ENCODE measurements at regions not wholly inside any gene's neighbourhood (a gene's known extent, or its start where the extent isn't known, plus 50 kb on each side); places are given as distances from the start of the nearest gene placed in this dataset.

DNA sequence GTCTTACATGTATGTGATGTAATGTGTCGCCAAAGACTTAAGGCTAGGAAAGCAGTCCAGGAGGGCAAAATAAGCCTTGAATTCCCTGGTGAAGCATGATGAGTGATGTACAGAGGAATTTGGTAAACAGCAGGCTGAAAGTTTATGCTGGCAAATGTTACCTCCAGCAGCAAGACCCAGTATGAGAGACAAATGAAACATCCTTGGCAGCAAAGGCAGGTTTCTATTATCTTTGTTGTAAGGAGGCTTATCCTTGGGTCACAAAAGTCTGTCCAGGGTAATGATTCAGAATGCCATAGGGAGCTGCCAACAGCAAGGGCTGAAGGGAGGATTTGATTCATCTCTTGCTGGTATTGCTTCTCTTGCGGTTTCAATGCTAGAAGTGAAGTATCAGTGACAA lies 75.9 kb upstream of the HTR4 start:
- ATAC-seq (ENCODE audit: insufficient read depth, low read depth), result no peak
- H3K9me3 ChIP-seq (ENCODE audit: insufficient read depth, low read length, severe bottlenecking), result no peaks in the 10 kb centered on the region
- H3K4me3 ChIP-seq (ENCODE audit: low read depth in 1 of 2, low read length in 2 of 2), result no peak overlapping the region
- H3K36me3 ChIP-seq (ENCODE audit: insufficient read depth, low read length), result no peaks in the 10 kb centered on the region
- H3K27ac ChIP-seq (ENCODE audit: low read length), result no peak overlapping the region
- no peaks in the 10 kb centered on the region for H3K79me2 ChIP-seq (ENCODE audit: insufficient read depth, low read length)
- DNase-seq, result no peak
- H3K4me2 ChIP-seq (ENCODE audit: insufficient read depth, low read length), result no peak overlapping the region
- peaks cover 5% of the 10 kb centered on the region for H3K27me3 ChIP-seq (ENCODE audit: insufficient read depth, low read length, poor library complexity)
- H2AFZ ChIP-seq (ENCODE audit: low read depth, low read length), result no peak overlapping the region
- H3K9ac ChIP-seq (ENCODE audit: low read depth, low read length), result no peak overlapping the region
- H3K4me1 ChIP-seq (ENCODE audit: insufficient read depth, low read length), result no peaks in the 10 kb centered on the region
- no peaks in the 10 kb centered on the region for H4K20me1 ChIP-seq (ENCODE audit: insufficient read depth, low read length)
- no peak for TF ChIP-seq EZH2 (IDR thresholded peaks at IDR 0.05; ENCODE audit: borderline replicate concordance, low read depth, low read length, severe bottlenecking)
- TF ChIP-seq, protein P1, sequence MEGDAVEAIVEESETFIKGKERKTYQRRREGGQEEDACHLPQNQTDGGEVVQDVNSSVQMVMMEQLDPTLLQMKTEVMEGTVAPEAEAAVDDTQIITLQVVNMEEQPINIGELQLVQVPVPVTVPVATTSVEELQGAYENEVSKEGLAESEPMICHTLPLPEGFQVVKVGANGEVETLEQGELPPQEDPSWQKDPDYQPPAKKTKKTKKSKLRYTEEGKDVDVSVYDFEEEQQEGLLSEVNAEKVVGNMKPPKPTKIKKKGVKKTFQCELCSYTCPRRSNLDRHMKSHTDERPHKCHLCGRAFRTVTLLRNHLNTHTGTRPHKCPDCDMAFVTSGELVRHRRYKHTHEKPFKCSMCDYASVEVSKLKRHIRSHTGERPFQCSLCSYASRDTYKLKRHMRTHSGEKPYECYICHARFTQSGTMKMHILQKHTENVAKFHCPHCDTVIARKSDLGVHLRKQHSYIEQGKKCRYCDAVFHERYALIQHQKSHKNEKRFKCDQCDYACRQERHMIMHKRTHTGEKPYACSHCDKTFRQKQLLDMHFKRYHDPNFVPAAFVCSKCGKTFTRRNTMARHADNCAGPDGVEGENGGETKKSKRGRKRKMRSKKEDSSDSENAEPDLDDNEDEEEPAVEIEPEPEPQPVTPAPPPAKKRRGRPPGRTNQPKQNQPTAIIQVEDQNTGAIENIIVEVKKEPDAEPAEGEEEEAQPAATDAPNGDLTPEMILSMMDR (IDR thresholded peaks at IDR 0.05; ENCODE audit: borderline replicate concordance, extremely low read depth, low read length, poor library complexity, severe bottlenecking), result no peak

DNA sequence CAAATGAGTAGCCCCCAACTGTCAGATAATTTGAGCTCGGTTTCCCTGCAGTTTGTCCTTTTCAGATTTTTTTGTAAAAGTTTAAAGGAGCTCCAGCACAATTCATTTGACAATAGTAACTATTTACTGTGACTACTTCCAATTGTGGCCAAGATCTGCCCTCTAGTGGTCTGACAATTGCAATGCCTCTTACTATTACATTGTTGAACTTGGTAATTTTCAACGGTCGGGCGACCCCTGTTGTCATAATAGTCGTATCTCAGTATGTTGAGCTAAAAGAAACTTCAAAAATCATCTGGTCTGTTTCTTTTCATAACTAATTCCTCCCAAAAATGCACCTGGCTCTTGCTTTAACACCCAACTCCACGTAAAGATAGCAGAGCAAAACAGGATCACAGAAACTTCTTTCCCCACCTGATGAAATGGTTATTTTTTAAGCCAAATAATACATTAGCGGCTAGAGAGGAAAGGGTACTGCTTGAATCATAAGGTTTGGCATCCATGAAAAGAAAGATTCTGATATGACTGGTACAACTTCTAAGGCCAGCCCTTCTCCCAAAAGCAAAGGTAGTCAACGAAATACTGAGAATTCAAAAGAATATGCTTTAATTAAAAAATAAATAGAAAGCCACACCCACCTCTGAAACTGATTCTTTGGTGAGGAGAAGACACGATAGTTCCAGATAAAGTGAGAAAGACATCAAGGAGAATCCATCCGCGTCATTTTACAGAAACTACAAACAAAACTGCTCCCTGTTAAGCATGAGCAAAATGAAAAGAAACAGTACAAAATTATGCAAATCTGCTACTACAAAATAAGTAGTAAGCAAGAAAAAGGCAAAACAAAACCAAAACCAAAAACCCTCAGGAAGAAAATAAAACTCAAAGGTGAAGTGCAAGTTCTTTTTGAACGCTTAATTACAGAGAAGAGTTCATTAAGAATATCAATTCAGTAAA lies 76.9 kb upstream of the HTR4 start:
- Histone ChIP-seq H3K27ac (ENCODE audit: low read length) (no peak overlapping the region), H3K9me3 (ENCODE audit: insufficient read depth, low read length, severe bottlenecking) (no peaks in the 10 kb centered on the region), H4K20me1 (ENCODE audit: insufficient read depth, low read length) (no peaks in the 10 kb centered on the region), H3K4me1 (ENCODE audit: insufficient read depth, low read length) (no peaks in the 10 kb centered on the region), H3K4me3 (ENCODE audit: low read depth in 1 of 2, low read length in 2 of 2) (no peak overlapping the region), H2AFZ (ENCODE audit: low read depth, low read length) (no peak overlapping the region), H3K27me3 (ENCODE audit: insufficient read depth, low read length, poor library complexity) (peaks cover 5% of the 10 kb centered on the region), H3K9ac (ENCODE audit: low read depth, low read length) (no peak overlapping the region), H3K4me2 (ENCODE audit: insufficient read depth, low read length) (no peak overlapping the region), H3K79me2 (ENCODE audit: insufficient read depth, low read length) (no peaks in the 10 kb centered on the region), H3K36me3 (ENCODE audit: insufficient read depth, low read length) (no peaks in the 10 kb centered on the region)
- ATAC-seq (ENCODE audit: insufficient read depth, low read depth) (peak; percentile 94), DNase-seq (peak; percentile 67)
- TF ChIP-seq EZH2 (IDR thresholded peaks at IDR 0.05; ENCODE audit: borderline replicate concordance, low read depth, low read length, severe bottlenecking), result no peak
- TF ChIP-seq, protein P1 (IDR thresholded peaks at IDR 0.05; ENCODE audit: borderline replicate concordance, extremely low read depth, low read length, poor library complexity, severe bottlenecking), result peak; percentile 87

- H3K4me1 ChIP-seq (ENCODE audit: insufficient read depth, low read length), result no peaks in the 10 kb centered on the region
- H3K79me2 ChIP-seq (ENCODE audit: insufficient read depth, low read length), result no peaks in the 10 kb centered on the region
- no peak overlapping the region for H3K9ac ChIP-seq (ENCODE audit: low read depth, low read length)
- H3K4me2 ChIP-seq (ENCODE audit: insufficient read depth, low read length), result no peak overlapping the region
- ATAC-seq (ENCODE audit: insufficient read depth, low read depth) (no peak), DNase-seq (no peak)
- TF ChIP-seq, protein P1 (IDR thresholded peaks at IDR 0.05; ENCODE audit: borderline replicate concordance, extremely low read depth, low read length, poor library complexity, severe bottlenecking), result no peak
- TF ChIP-seq EZH2 (IDR thresholded peaks at IDR 0.05; ENCODE audit: borderline replicate concordance, low read depth, low read length, severe bottlenecking), result no peak
- peaks cover 12% of the 10 kb centered on the region for H3K27me3 ChIP-seq (ENCODE audit: insufficient read depth, low read length, poor library complexity)
- no peak overlapping the region for H3K4me3 ChIP-seq (ENCODE audit: low read depth in 1 of 2, low read length in 2 of 2)
- no peaks in the 10 kb centered on the region for H3K36me3 ChIP-seq (ENCODE audit: insufficient read depth, low read length)
- H3K9me3 ChIP-seq (ENCODE audit: insufficient read depth, low read length, severe bottlenecking), result no peaks in the 10 kb centered on the region
- no peak overlapping the region for H3K27ac ChIP-seq (ENCODE audit: low read length)
- no peak overlapping the region for H2AFZ ChIP-seq (ENCODE audit: low read depth, low read length)
- H4K20me1 ChIP-seq (ENCODE audit: insufficient read depth, low read length), result no peaks in the 10 kb centered on the region
These were observed 78.4 kb upstream of the HTR4 start for GRCh38 chr5:148732692-148733091.
